ENCODE measurements at regions not wholly inside any gene's neighbourhood (a gene's known extent, or its start where the extent isn't known, plus 50 kb on each side); places are given as distances from the start of the nearest gene placed in this dataset.

DNA sequence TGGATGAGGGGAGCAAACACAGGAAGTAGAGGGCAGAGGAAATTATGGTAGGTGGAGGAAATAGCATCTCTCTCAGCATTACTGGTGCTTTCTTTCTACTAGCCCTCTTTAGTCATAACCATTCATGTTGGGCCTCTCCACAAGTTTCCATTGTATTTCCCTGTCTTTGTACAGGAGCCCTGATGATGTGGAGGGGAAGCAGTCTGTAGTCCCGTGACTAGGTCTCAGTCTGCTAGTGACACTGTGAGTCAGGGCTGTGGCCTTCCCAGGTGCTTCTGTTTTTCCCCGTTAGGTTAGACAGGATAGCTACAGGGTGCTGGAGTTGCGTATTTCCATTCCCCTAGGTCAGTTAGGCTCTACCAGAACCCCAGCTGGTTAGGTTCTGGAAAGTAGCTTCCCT is 82.9 kb upstream of the NAMPT start:
- TF ChIP-seq, protein P1, sequence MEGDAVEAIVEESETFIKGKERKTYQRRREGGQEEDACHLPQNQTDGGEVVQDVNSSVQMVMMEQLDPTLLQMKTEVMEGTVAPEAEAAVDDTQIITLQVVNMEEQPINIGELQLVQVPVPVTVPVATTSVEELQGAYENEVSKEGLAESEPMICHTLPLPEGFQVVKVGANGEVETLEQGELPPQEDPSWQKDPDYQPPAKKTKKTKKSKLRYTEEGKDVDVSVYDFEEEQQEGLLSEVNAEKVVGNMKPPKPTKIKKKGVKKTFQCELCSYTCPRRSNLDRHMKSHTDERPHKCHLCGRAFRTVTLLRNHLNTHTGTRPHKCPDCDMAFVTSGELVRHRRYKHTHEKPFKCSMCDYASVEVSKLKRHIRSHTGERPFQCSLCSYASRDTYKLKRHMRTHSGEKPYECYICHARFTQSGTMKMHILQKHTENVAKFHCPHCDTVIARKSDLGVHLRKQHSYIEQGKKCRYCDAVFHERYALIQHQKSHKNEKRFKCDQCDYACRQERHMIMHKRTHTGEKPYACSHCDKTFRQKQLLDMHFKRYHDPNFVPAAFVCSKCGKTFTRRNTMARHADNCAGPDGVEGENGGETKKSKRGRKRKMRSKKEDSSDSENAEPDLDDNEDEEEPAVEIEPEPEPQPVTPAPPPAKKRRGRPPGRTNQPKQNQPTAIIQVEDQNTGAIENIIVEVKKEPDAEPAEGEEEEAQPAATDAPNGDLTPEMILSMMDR (IDR thresholded peaks at IDR 0.05) = no peak
- no peak for TF ChIP-seq POLR2A (IDR thresholded peaks at IDR 0.05)
